Glomerular endothelial cell (primary cell): ENCODE measurements at regions not wholly inside any gene's neighbourhood (a gene's known extent, or its start where the extent isn't known, plus 50 kb on each side); places are given as distances from the start of the nearest gene placed in this dataset.

Experiments
- DNase-seq: peaks from one replicate; pipeline ENCODE4 v3.0.0-alpha.2; 2011; ENCODE audit warnings: low read depth, low spot score; ENCODE audit errors: extremely low read depth

GRCh38 chr11:134679592-134679991 lies 267.6 kb upstream of the B3GAT1 start:
- no peak for DNase-seq

- no peak for DNase-seq
Observed at GRCh38 chr11:134678744-134679143, 266.7 kb upstream of the B3GAT1 start.

DNA sequence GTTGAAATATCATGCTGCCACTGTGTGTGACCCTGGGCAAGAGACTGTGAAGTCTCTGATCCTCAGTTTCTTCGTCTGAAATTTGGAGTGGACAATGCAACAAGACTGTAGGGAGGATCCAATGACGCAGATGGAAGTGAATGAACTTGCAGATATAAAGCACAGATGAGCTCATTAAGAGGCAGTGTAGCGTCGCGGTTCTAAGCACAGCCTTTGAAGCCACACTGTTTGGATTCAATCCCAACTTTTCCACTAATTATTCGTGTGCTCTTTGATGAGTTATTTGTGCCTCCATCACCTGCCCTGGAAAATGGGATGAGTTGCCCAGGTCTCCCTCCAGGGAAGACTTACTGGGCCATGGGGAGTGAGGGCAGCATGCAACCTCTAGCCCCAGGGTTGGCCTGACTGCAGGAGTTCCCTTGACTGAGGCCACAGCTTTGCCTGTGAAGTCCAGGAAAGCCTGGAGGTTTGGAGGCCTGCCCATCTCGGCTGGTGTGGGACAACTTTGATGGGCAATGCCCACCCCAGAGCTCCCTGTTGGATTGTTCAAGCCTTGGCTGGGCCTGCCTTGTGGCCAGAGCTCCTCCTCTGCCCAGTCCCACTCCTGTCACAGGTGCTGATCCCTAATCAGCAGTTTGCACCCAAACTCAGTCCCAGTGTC lies 266.0 kb upstream of the B3GAT1 start:
- DNase-seq = no peak

GRCh38 chr11:134677397-134677822 lies 265.4 kb upstream of the B3GAT1 start:
- no peak for DNase-seq

GRCh38 chr11:134676516-134677287 lies 264.7 kb upstream of the B3GAT1 start:
- DNase-seq = no peak

DNA sequence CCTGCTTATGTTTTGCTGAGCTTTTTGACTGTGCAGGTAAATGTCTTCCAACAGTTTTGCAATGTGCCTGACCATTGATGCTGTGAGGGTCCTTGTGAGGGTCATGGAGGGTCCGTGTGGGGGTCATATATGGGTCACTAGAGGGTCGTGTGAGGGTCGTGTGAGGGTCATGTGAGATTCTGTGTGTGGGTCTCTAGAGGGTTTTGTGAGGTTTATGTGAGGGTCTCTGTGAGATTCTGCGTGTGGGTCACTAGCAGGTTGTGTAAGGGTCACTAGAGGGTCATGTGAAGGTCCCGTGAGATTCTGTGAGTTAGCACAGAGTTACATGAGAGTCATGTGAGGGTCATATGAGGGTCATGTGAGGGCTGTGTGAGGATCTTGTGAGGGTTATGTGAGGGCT lies 263.9 kb upstream of the B3GAT1 start:
- no peak for DNase-seq

- DNase-seq = no peak
Observed at GRCh38 chr11:134674974-134675373, 262.9 kb upstream of the B3GAT1 start.

GRCh38 chr11:134670961-134671370 lies 258.9 kb upstream of the B3GAT1 start:
- no peak for DNase-seq

DNA sequence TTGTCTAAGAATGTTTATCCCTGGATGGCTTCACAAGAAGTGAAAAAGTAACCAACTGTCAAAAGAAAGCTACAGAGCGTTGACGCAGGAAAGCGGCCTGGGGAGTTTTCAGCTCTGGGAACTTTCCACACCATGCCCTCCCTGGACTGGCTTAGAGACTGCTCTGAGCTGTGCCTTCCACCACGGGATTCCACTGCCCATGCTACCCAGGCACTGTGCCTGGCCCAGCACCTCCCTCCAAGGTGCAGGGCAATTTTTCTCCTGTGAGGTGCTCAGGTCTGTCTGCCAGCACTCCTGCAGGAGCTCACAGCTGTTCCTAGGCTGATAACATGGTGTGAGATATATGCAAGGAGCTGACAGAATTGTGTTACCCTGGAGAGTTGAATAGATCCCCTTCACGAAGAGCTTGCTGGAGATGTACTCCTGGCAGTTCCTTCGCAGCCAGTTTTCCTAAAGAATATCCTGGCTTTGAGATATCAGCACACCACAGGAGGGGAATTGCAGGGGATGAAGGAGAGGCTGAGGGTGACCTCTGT lies 258.3 kb upstream of the B3GAT1 start:
- no peak for DNase-seq

- no peak for DNase-seq
Observed at GRCh38 chr11:134669796-134670195, 257.8 kb upstream of the B3GAT1 start.

GRCh38 chr11:134668796-134669195 lies 256.8 kb upstream of the B3GAT1 start:
- no peak for DNase-seq

DNA sequence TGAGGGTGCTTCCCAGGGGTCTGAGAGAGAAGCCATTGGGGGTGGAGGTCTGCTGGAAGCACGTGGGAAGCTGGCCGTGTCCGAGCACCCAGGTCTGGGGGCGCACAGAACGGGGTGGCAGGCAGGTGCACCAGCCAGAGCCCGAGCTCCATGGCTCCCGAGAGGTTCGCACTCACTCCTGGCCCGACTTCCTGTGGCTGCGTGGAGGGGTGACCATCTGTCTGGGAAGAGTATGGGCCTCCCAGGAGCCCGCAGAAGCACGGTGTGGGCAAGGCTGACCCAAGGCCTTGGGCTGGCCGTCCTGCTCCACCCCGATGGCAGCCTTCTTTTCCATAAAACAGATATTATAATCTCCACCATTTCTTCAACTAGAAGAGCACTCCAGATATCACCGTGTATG lies 256.0 kb upstream of the B3GAT1 start:
- no peak for DNase-seq

GRCh38 chr11:134667505-134667904 lies 255.5 kb upstream of the B3GAT1 start:
- DNase-seq = no peak

DNA sequence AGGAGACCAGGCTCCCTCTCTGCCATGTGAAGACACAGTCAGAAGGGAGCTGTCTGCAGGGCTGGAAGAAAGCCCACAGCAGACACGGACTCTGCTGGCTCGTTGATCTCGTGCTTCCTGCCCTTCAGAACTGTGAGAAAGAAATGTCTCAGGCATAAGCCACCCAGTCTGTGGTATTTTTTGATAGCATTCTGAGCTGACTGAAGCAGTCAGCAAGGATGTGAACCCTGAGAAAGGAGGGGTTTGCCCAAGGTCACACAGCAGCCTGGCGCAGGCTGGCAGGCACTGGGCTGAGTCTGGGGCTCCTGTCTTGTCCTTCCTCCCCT lies 255.1 kb upstream of the B3GAT1 start:
- no peak for DNase-seq

GRCh38 chr11:134666273-134667174 lies 254.5 kb upstream of the B3GAT1 start:
- no peak for DNase-seq

- no peak for DNase-seq
Observed at GRCh38 chr11:134665571-134666270, 253.7 kb upstream of the B3GAT1 start.

DNA sequence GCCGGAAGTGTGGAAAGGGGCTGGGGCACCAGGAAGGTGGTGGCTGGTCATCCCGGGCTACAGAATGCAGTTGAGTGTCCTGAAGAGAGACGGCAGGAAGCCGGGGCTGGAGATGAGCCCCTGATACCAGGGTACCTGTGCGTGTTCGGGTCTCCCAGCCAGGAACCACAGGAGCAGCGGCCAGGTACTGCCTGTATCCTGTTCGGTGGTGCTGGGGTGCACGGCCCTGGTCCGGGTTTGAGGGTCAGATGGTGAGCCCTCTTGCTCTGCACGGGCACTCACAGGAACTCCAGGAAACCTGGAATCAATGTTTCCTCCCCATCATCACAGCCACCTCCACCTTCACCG lies 253.1 kb upstream of the B3GAT1 start:
- DNase-seq = no peak

DNA sequence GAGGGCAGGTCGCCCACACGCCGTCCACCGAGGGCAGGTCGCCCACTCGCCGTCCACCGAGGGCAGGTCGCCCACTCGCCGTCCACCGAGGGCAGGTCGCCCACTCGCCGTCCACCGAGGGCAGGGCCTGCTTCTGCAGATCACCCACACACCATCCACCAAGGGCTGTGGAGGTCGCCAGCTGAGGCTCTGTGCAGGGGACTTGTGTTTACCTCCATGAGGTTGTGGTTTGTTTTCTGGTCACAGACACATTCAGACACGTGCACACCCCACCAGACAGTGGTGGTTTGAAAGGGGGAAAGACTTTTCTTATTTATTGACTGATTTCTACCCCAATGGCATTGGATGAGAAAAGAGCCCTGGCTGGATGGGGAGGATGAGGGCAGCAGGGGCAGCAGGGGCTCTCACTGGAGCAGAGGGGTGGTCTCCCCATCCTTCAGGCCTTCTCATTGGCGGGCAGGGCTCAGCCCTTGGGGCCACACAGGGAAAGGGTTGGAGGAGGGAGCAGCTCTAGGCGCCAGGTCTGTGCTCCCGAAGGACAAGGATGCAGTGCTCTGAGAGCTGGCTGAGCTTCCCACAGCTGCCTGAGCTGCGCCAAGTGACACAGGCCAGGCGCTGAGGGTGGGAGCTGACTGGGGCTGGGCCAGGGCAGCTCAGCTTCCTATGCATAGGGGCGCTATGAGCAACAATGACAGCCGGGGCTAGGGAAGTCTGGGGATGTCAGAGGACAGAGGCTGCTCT lies 252.6 kb upstream of the B3GAT1 start:
- no peak for DNase-seq

- DNase-seq = no peak
Observed at GRCh38 chr11:134663506-134664313, 251.7 kb upstream of the B3GAT1 start.
